ENCODE measurements at regions not wholly inside any gene's neighbourhood (a gene's known extent, or its start where the extent isn't known, plus 50 kb on each side); places are given as distances from the start of the nearest gene placed in this dataset.

DNA sequence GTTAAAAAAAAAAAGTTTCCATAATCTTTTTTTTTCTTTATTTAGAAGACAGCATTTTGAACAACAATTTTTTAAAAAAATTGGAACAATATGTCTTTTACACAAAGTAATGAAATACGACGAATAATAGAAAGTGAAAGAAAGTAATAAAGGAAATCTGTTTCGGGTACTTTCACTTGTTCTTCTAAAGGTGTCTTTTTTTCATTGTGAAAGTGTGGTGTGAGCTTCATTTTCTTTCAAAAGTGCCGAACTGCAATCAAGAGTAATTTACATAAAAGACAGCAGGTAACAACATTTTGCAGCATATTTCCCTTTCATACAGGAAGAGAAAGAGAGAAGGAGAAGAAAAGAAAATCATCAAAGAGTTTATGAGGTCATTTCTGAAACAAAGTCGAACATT is 159.7 kb upstream of the CDH12 start:
- DNase-seq (ENCODE audit: extremely low read depth, low read depth), result no peak

DNA sequence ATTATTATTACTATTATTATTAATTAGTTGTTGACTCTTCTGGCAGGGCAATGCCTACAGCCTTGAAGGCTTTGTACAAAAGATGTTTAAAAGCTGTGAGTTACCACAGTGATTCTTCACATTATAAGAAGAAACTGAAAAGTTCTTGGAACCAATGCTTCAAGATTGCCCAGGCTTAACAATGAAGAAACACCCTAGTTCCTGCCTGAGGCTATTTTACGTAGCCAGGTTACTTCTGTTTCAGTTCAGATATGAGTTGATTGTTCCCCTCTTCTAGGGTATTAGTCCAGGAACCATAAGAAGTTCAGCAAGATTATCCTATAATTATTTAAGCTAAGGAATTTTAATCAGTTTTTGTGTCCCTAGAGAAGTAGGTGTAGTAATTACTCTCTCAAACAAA is 154.6 kb upstream of the CDH12 start:
- DNase-seq (ENCODE audit: extremely low read depth, low read depth), result no peak

DNA sequence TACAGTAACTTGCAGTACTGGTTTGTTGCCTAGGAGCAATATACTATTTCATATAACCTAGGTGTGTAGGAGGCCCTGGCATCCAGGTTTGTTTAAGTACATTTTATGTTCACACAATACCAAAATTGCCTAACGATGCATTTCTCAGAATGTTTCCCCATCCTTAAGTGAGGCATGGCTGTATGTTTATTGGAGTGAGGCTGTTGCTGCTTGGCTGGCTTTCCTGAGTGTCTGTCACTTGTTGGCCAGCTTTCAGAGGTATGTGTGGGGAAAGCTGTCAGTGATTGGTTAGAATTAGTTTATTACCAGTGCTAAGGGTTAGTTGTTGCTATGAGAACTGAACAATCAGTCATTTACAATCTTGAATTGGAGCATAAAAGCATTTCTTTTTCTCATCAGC is 154.1 kb upstream of the CDH12 start:
- no peak for DNase-seq (ENCODE audit: extremely low read depth, low read depth)

GRCh38 chr5:23001120-23001519 is 148.0 kb upstream of the CDH12 start:
- DNase-seq (ENCODE audit: extremely low read depth, low read depth), result no peak

DNA sequence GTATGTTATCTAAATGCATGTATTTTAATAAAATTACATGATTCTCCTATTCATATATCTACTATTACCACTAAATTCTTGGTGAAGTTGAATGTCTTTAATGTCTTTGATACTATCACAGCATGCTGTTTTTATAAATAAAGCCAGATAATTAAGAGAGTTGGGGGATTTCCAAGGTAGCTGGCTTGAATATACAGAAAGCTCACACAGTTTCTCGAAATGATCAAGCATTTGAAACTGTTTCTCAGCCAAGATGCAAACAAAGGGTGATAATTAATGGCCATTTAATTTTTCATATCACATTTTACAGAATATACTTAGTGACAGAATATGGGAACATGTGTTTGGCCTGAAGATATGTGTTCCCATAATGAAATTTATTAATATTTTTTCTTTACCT is 145.6 kb upstream of the CDH12 start:
- no peak for DNase-seq (ENCODE audit: extremely low read depth, low read depth)

DNA sequence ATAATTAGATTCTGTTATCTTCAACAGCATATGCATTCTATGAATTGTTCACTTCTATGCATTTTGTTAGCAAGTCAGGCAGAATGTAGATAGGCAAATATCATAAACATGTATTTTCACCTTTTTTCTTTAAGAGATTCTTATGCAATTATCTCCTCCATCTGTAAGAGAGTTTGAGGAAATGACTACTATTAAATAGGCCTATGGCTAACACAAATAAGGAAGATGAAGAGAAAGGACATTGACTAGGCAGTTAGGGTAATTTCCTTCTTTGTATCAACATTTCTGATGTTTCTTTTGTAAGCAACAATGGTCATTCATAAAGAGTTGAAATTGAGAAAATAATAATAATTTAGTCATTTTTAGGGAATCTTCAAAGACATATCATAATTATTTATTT is 145.2 kb upstream of the CDH12 start:
- DNase-seq (ENCODE audit: extremely low read depth, low read depth), result no peak

DNA sequence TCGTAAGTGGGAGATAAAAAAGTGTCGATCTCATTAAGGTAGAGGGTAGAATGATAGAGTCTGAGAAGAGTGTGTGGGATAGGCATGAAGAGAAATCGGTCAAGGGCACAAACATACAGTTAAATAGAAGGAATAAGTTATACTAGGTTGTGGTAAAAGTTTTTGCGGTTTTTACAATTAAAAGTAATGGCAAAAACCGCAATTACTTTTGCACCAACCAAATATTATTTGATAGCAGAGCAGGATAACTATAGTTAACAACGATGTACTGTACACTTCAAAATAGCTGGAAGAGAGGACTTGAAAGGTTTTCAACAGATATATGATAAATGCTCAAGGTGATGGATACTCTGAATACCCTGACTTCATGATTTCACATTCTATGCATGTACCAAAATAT is 135.8 kb upstream of the CDH12 start:
- no peak for DNase-seq (ENCODE audit: extremely low read depth, low read depth)

DNA sequence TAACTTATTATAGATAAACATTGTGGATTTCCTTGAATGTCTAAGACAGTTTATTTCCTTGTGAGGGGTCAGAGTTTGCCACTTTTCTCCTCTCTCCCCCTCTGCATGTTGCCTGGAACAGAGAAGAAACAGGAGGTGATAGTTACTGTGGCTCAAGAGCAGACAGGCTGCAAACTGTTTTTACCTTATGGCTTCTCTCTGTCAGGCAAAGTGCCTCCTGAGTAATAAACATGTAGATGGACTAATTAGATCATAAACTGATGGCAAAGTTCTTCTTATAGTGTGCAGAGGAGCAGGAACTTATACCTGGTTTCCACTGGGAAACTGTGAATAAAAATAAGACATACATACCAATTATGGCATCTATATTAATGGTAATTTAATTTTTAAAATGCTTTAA is 133.1 kb upstream of the CDH12 start:
- DNase-seq (ENCODE audit: extremely low read depth, low read depth), result no peak

DNA sequence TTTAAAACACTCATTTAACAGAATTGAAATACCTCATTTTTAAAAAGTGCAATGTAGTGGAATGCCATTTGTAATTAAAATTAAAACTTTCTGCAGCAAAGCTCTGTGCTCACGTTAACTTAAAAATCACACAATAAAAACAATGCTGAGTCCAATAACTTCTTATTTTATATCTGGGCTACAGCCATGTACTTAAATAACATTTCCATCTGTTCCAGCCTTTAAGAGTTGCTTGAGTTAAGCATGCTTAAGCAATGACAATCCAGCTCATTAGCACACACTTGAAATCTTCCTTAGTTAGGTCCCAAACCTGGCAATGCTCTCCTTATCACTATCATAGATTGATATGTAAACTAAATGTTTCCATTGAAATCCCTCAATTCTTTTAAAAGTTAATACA is 132.3 kb upstream of the CDH12 start:
- DNase-seq (ENCODE audit: extremely low read depth, low read depth), result no peak

DNA sequence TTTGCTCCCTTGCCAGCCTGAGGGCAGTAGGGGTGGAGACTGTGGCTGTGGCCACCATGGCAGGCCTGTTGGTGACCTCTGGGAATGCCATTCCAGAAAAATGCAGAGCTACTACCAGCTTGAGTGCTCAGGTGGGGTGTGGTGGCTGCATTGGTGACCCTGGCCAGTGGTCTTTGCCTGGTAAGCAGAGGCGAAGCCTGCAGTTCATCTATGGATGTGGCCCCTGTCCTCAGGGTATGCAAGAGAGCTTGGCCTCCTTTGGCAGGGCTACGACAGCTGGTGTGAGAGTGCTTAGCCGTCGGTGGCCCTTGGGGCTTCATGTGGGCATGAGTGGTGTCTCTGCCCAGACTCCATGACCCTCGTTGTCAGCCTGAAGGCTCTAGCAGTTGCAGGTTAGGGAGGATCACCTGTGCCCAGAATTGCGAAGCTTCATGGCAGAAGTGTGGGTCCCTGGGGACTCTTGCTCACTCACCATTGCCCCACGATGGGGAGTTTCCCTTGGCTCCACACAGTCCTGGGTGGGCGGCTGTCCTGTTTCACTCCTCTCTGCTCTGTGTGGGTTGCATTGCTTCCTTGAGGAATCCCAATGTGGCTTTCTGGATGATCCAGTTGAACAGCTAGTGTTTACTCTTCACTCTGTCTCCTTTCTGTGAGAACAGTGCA is 117.9 kb upstream of the CDH12 start:
- no peak for DNase-seq (ENCODE audit: extremely low read depth, low read depth)

DNA sequence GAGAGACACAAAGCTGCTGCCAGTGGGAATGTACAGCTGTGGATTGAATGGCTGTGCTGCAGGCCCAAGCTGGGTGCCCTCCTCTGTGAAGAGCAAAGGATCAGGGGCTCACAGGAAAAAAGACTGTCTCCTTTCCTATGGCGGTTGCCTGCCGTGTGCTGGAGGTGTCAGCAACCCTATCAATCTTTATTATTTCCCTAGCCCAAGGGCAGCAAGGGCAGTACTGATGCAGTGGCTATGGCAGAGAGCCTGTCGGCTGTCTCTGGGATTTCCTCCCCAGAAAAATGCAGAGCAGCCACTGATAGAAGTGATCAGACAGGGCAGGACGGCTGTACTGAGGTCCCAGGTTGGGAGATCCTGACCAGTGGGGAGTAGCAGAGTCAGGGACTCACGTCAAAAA is 117.3 kb upstream of the CDH12 start:
- no peak for DNase-seq (ENCODE audit: extremely low read depth, low read depth)

DNA sequence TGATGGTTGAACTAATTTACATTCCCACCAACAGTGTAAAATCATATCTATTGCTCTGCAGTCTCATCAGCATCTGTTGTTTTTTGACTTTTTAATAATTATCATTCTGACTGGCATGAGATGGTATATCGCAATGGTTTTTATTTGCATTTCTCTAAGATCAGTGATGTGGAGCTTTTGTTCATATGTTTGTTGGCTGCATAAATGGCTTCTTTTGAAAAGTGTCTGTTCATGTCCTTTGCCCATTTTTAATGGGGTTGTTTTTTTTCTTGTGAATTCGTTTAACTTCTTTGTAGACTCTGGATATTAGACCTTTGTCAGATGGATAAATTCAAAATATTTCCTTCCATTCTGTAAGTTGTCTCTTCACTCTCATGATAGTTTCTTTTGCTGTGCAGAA is 115.2 kb upstream of the CDH12 start:
- no peak for DNase-seq (ENCODE audit: extremely low read depth, low read depth)

DNA sequence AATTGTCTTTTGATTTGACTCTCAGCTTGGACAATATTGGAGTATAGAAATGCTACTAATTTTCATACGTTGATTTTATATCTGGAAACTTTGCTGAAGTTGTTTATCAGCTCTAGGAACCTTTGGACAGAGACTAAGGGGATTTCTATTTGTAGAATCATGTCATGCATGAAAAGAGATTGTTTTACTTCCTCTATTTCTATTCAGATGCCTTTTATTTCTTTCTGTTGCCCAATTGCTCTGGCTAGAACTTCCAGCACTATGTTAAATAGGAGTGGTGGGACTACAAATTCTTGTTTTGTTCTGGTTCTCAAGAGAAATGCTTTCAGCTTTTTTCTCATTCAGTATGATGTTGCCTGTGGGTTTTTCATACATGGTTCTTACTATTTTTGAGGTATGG is 112.8 kb upstream of the CDH12 start:
- no peak for DNase-seq (ENCODE audit: extremely low read depth, low read depth)

DNA sequence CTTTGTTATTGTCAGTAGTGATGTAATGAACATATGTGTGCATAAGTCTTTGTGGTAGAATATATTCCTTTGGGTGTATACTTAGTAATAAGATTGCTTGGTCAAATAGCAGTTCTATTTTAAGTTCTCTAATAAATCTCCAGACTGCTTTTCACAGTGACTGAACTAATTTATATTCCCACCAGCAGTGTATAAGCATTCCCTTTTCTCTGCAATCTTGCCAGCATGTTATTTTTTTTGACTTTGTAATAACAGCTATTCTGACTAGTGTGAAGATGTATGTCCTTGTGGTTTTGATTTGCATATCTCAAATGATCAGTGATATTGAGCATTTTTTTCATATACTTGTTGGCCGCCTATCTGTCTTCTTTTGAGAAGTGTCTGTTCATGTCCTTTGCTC is 111.5 kb upstream of the CDH12 start:
- no peak for DNase-seq (ENCODE audit: extremely low read depth, low read depth)

DNA sequence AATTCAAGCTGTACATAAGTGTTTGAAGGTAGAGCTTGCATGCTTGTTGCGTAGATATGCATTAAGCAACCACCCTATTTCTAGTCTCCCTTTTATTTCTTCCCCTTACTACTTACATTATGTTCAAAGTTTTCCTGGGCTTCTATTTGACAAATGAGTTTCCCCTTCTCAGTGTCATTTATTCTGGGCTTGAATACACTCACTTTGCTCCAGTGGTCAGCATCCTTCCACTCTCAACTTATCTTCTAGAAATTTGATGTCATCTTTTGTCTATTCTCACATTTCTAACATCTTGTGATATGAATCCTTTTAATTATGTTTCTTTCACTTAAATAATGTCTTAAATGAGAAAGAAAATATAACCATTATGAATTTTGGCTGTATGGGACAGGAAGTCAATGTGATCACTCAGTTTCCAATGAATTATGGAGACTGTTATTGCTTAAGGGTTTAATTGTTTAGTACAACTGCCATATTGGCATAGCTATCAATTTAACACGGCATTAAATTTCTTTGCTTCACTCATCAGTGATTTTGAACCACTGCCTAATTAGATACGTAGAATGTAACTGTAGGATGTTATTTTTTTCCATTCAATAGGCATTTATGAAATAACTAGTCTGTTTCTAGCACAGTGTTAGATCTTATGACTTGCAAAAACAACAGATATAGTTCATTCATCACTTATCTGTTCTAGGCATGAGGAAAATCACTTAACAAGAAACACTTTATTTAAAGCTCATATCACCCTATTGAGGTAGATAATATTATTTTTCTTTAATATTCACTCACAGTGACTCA is 105.5 kb upstream of the CDH12 start:
- DNase-seq (ENCODE audit: extremely low read depth, low read depth), result no peak

DNA sequence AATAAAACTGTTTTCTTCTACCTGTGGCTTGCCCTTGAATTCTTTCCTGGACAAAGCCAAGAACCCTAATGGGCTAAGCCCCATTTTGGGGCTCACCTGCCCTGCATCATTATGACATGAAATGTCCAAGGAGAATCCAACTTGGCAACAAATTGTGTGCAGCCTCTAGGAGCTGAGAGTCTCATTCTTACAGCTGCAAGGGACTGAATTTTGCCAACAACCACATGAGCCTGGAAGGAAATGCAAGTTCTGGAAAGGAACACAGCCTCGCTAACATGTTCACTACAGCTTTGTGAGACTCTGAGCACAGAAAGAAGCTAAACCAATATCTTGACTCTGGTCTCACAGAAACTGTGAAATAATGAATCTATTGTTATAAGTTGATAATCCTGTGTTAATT is 94.8 kb upstream of the CDH12 start:
- DNase-seq (ENCODE audit: extremely low read depth, low read depth), result no peak

DNA sequence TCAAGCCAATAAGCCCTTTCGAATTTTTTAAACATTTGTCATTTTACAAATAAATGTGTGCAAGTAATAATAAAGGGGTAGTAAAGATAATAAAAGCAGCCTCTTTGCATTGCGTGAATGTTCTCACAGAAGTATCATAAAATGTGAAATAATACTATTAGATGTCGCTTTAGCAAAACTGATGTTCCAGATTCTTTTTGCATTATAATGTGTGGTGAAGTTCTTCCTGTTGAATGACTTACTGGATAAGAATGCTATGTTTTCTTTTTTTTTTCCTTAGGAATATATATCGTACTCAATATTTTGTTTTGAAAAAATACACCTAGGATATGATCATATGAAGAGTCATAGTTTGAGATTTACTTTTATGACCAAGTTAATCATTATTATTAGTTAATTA is 85.2 kb upstream of the CDH12 start:
- DNase-seq (ENCODE audit: extremely low read depth, low read depth), result no peak

GRCh38 chr5:22928821-22929482 is 75.8 kb upstream of the CDH12 start:
- no peak for DNase-seq (ENCODE audit: extremely low read depth, low read depth)

- DNase-seq (ENCODE audit: extremely low read depth, low read depth), result no peak
These were observed 73.4 kb upstream of the CDH12 start for GRCh38 chr5:22926574-22926973.

GRCh38 chr5:22918511-22918910 is 65.4 kb upstream of the CDH12 start:
- no peak for DNase-seq (ENCODE audit: extremely low read depth, low read depth)

- no peak for DNase-seq (ENCODE audit: extremely low read depth, low read depth)
These were observed 63.2 kb upstream of the CDH12 start for GRCh38 chr5:22916393-22916792.

DNA sequence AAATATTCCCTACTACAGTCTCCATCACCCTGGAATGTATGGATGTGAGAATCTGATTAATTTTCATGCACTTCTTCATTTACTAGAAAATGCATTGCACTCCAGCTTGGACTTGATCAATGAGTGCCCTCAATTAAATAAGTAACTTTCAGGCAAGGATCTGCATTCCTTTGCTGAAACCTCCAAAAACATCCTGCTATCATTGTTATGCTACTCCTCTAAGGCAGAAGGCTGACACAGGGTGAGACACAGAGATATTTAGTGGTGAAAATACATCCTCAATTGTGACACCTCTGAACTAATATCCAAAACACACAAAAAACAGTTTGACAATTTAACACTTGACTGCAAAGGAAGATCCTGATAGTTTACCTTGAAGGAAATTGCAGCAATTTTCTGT is 57.9 kb upstream of the CDH12 start:
- no peak for DNase-seq (ENCODE audit: extremely low read depth, low read depth)

Measured in NCI-H460 (cell line).